Glomerular visceral epithelial cell (primary cell): ENCODE measurements at regions not wholly inside any gene's neighbourhood (a gene's known extent, or its start where the extent isn't known, plus 50 kb on each side); places are given as distances from the start of the nearest gene placed in this dataset.

Experiments
- DNase-seq: peaks from one replicate; pipeline ENCODE4 v3.0.0-alpha.2; 2016; ENCODE audit errors: extremely low spot score

DNA sequence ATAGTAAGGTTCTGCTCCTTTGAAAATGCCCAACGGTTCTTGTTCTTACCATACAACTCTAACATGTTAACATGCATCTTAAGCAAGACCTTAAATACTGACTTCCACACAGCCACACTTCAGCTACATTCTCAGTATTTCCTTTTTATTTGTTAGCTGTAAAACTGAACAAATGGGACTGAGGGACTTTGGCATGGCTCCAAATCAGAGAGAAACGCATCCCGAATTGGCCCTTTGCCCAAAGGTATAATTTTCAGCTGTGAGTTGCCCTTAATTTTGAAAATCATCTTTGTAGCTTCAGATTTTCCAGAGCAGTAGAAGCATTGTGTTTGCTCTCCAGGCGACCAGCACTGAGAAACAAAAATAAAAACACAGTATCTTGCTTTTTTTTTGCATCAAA, 56.4 kb downstream of the NEUROD6 start:
- DNase-seq: no peak

DNA sequence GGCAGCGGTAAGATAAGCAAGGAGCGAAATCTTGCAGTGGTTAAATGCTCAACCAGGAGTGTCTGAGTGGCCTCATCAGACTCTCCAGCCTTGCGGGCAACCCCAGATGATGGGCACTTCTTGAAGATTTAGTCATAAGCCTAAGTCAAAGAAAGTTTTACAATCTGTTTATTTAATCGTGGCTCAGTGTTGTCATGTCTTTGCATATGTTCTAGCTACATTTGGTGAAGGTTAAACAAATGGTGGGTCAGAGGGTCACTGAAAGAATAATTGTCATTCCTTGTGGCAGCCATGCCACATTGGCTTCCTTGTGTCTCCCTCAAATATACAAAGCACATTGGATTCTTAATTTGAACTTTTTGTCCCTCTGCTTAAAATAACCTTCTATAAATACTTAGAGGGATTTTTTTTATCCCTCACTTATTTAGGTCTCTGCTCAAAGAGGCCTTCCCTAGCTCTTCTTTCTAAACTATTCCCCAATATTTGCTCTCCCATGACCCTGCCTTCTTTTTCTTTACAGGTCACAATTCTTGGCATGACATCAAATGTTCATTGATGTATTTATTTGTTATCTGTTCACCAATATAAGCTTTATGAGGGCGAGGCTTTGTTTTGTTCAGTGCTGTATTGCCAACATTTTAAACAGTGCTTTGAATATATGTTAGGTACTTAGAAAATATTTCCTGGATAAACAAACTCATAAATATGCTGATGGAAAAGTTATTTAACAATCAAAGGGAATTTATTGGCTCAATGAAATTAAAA, 68.7 kb downstream of the NEUROD6 start:
- no peak for DNase-seq

DNA sequence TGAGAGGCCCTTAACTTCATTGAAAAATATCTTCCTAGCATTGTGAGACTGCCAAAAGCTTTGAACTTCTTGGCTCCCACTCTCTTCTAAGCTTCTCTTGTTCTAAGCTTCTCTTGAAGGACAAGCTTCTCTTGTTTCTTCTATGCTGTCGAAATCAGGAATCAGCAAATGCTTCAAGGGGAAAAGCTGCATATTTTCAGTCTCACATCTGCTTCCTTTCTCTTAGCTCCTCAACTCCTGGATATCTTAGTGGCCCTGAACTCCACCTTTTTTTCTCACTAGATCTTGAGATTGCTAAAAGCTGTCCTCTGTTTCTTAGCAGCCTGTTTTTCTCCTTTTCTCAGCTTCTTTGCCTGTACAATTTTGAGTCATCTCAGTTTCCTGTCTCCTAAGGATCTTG, 73.0 kb downstream of the NEUROD6 start:
- DNase-seq: no peak

DNA sequence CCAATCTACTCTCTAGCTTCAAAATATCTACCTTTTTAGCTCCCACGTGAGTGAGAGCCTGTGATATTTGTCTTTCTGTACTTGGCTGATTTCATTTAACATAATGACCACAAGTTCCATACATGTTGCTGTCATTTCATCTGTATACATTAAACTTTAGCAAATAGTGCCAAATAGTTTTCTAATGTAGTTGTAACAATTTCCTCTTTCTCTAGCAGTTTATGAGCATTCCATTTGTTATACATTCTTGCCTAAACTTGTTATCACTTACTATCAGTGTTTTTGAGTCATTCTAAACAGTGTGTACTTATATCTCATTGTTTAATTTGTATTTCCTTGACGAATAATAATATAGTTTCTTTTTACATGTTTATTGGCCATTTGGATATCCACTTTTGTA, 77.2 kb downstream of the NEUROD6 start:
- DNase-seq: no peak

DNA sequence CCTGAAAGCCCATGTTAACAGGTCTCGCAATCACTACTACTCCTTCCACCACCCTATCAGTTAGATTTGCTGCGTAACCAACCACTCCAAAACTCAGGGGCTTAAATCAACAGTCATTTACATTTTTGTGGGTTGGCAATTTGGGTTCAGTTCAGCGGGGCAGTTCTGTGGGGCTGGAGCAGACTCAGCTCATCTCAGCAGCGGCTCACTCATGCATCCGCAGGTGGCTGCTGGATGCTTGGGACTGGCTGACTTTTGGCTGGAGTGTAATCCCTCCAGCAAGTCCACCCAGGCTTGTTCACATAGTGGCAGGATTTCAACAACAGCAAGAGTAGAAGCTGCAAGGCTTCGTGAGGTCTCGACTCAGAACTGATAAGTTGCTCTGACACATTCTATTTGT, 79.2 kb downstream of the NEUROD6 start:
- no peak for DNase-seq

DNA sequence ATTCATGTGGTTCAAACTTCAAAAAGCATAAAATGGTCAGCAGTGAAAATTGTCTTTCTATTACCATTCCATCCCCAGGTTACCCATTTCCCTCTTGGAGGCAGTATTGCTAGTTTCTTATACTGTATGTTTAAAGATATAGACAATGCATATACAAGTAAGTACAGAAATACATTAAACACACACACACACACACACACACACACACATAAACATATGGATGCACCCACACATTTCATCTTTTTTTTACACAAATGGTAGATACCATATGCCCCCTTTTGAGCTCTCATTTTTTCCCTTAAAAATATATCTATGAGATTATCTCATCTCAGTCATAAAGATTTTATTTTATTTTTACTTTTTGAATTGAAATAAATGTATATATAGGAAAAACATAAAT, 79.7 kb downstream of the NEUROD6 start:
- no peak for DNase-seq

DNA sequence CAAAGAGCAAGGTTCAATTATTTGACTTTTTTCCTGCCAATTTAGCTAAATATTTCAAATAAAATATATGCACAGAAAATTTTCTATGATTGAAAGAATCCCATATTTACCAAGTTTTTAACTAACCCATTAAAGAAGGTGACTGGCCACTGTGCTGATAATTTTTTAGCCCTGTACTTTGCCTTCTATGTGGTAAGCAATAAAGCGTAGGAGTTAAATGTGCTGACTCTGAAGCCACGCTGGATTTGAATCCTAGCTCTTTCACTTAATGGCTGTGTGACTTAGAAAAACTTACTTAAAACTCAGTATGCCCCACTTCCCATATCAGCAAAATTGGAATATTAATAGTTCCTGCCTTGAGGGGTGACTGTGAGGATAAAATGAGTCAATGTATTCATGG, 82.1 kb downstream of the NEUROD6 start:
- DNase-seq: no peak

DNA sequence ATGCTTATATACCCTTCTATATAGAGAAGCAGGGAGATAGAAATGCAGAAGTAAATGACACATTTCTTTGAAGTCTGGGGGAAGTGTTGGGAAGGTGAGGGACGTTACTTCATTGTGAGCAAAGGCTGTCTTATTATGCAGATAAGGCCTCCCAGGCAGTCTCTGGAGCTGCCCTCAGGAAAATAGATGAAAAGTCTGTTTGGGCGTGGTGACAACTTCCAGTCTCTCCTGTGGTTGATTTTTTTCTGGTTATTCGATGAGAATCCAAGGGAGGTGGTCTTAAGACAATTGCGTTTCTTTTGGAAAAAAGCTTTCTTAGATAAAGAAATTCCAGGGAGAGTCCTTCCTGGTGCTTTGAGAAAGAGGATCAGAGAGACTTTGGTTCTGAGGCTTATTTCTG, 84.0 kb downstream of the NEUROD6 start:
- no peak for DNase-seq

DNA sequence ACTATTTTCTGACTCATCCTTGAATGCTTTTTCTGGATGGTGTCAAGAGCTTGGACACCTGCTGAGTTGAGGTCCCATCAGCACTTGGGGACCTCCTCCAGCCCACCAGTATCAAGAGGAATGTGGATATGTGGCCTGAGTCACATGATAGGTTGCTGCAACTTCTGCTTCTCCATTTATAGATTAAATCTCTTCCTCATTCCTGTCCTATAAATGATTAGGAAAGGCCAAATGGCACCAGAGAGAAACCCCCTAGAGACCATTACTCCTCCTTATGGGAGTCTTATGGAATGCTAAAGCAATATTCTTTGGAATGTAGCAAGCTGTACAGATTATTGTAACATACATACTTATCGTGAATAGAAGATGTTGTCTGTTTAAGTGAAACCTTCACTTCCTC, 85.6 kb downstream of the NEUROD6 start:
- no peak for DNase-seq

DNA sequence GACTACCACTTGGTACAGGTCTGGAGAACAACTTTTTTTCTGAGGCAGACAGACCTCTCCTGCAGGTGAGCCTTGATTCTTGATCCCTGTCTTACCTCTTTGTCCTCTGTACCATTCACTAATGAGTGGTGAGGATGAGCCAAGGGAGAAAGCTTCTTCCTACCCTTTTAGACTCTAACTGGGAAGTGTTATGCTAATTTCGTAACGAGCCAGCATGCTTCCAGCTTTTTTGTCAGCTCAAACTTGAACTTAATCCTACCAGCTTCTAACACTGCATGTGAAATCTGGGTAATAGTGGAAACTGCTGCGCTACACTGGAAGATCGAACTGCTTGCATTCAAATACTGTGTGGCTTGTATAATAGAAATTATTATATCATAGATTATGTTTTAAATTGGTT, 87.0 kb downstream of the NEUROD6 start:
- DNase-seq: no peak

DNA sequence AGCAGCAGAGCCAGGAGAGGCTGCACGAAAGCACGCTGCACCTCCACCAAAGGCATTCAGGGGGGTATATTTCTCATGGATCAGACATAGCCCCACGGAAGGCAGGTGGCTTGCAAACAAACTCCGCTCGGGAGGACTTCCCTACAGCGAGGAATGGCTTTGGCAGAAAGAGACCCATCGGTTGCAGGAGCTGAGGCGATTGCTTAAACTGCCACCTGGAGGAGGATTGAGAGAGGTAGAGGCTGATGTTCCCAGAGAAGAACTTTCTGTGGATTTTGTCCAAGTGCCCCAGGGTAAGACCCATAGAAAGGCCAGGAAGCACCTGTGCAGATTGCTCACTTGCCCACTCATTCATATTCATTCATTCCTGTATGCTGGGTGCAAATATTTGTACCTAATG, 89.1 kb downstream of the NEUROD6 start:
- no peak for DNase-seq

DNA sequence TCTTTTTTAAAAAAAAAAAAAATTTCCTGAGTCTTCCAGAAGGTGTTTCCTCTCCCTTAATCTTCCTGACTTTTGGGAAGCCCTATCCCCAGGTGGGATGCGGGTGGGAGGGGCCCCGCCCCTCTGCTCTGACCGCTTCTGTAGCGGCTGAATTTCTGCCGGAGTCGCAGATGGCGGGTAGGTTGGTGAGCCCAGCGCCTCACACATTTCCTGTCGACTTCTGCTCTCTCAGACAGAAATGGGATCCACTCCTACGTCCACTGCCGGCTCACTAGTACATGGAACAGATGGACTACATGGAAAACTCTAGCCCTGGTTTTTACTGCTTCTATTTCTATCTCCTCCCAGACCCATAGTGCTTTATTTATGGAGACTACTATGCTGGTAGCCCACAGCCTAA, 90.9 kb downstream of the NEUROD6 start:
- DNase-seq: no peak

DNA sequence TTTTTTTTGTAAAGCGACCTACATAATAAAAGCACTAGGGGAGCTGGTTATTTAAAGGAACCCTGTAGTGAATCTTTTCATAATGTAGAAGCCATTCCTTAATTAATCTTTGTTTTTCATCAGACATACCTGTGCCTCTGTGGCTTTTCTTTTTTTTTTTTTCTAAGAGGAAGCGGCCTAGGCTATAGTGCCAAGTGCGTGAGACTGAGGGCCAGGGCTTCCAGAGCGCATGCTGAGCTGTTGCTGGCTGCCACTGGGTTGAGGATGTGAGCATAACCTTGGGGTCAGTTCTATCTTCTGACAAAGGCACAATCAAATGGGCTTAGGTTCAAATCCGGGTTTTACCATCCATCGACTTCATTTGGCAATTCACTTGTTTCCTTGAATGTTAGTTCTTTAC, 103.7 kb downstream of the NEUROD6 start:
- no peak for DNase-seq

DNA sequence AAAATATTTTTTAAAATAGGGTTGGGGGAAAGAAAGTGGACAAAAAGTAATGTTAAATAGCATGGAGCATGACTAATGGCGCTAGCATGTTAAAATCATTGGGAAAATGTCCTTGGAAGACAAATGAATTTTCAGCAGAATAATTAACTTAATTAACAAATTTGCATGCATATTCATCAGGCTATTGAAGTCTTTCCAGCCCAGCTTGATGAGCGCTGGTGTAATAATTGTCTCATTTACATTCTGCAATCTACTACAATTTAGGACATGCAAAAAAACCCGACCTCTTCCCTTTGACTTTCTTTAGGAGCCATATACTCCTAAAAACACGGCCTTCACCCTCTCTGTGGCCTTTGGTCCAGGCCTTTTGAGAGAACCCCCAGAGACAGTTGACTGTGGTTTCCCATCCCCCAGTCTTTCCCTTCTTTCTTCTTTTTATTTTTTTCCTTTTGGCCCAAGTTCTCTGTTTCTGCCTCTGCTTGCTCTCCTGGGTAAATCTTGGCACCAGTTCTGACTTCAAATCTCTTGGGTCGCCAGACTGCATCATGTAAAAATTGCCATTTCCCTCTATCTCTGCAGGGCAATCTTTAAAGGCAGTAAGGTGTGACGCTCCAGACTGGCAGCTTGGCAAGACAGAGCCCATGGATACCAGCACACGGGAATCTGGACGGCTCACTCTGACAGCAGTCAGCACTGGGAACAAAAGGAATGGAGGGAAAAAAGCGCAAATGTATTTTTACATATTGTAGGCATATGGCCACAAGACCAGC, 105.5 kb downstream of the NEUROD6 start:
- DNase-seq: no peak

DNA sequence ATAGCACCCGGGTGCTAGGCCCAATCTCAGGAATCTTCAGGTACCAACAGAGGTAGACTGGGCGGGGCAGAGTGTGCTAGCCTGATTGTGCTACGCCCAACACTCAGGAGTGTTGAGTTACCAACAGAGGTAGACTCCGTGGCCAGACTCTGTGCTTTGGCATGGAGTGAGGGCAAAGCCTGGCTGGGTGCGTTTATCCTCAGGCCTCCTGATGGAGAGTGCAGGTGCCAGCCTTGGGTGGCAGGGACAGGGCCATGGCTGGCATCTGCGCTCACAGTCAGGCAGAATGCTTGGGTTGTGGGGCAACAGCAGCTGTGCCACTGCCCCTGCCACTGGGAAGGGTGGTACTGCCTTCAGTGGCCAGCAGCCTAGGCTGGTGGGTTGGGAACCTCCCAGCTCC, 111.6 kb downstream of the NEUROD6 start:
- no peak for DNase-seq

DNA sequence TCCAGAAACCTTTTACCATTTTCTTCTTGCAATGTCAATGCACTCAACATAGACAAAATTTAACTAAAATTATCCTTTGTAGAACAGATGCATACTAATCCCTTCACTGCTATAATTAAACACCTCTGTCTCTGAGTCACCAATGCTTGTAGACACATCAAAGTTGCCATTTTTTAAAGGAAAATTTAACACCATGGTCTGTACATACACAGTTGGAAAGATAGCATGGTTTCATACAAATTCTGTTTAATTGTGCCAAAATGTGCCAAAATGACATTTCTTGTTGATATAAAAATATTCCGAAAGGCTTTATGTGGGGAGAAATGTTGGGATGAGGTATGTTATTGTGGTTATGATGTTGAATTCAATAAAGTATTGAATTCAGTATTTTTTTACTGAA, 125.8 kb downstream of the NEUROD6 start:
- no peak for DNase-seq

DNA sequence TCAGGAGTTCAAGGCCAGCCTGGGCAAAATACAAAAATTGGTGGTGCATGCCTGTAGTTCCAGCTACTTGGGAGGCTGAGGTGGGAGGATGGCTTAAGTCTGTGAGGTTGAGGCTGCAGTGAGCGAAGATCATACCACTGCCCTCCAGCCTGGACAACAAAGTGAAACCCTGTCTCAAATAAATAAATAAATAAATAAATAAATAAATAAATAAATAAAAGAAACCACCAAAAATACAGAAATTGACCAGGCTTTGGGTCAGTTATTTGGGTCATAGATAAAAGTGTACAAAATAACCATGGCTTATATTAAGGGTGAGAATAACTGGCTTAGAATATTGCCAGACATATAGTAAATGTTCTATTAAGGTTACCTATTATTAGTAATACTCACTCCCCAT, 129.2 kb downstream of the NEUROD6 start:
- DNase-seq: no peak

DNA sequence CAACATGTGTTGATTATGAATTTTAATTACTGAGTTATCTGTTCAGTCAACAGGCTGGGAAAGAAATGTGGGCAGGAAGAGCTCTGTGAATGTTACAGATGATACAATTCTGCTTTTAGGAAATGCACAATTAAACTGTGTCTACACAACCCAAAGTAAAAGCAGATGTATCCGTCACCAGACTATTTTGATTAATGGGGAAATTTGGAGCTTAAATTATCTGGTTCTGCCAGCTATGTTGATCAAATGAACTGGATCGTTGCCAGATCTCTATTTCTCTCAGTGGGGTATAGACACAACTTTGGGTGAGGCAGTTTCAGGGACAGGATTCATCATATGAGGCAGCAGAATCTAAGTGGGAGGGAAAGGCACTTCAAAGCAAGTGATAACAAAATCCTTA, 136.5 kb downstream of the NEUROD6 start:
- DNase-seq: no peak

DNA sequence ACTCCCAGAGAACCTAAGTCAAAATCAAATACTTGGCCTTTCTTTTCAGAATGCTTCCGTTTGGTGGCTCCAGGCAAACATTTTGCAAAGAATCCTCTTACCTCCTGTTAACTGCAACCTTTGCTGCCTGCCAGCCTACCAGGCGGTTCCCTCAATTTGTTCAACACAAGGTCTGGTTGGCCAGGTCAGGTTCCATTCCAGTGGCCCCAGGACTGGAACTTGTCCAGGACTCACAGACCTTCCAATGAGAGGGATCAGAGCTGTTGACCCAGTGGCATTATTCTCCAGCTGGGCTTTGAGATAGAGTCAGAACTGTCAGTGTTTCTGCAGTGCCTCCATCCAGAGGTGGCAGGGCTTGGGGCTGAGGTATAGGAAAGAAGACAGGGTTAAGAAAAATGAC, 137.0 kb downstream of the NEUROD6 start:
- DNase-seq: no peak

DNA sequence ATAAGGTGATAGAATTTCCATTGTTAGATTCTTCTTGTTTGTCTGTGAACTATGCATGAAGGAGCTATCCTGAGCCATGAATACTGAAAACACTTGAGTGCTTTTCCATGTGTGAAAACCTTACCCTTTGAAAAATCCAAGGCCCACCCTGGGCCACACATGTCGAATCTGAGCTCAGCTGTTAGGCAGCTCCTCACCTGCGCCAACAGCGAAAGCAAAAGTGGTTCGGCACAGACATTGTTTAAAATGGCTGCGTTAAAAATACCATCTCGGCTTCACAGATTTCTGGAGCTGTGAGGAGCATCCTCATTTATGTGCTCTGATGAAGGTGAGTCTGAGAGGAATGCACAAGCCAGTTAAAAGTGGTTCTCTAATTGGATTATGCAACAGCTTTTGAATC, 137.7 kb downstream of the NEUROD6 start:
- DNase-seq: no peak

DNA sequence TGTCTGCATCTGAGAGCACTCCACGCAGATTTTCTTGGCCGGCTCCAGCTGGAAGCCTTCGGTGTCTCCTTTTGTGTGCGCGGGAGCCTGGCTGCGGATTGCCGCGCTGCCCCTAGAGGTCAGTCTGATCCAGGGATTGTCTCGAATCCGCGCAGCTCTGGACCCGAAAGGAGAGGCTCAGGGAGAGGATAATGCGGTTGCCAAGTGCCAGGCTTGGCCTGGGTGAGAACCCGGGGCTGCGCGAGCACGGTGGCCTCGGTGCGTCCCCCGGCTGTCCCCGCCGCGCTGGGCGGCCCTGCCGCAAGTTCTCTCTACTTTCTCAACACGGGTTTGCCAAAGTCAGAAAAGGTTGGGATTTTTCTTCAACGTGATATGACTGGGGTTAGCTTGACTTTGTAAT, 140.9 kb downstream of the ADCYAP1R1 start:
- DNase-seq: peak; percentile 45

DNA sequence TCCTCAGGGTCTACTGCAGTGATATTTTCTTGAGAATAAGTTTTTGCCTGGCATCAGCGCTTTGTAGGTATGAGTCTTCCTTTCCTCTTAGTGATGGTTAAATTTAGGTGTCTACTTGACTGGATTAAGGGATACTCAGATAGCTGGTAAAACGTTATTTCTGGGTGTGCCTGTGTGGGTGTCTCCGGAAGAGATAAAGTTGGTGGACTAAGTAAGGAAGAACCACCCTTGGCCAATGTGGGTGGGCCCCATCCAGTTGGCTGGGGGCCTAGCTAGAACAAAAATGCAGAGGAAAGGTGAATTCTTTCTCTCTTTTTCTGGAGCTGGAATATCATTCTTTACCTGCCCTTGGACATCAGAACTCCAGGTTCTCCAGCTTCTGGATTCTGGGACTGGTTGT, 138.8 kb downstream of the ADCYAP1R1 start:
- DNase-seq: no peak

DNA sequence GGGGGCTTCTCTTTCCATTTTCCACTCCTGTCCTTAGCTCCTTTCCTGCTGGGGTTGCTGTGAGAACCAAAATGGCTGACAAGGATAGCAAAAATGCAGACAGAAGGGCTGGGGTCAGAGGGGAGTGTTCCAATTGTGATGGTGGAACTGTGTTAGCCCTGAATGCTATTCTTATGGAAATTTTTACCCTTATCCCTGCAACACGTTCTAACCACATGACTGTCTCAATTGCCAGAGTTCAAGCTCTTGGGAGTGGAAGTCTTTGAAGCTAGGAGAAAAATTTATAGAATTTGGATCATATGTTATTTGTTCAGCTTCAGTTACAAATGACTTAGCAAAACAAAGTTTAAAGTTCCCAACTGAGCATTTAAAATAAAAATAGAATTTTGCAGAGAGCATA, 134.1 kb downstream of the ADCYAP1R1 start:
- DNase-seq: no peak

DNA sequence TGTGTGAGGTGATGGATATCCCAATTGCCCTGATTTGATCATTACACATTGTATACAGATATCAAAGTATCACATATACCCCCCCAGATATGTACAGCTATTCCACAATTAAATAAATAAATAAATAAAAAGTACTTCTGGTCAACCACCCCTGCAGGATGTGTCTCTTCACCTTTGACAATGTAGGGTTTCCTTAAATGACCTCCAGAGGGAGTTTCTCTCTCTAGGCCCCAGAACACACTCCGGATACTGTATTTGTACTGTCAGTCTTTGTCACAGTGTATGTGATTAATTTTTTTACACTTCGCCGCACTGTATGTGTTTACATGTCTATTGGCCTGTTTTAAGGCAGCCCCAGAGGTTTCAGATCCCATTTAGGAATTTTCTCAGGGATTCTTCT, 123.6 kb downstream of the ADCYAP1R1 start:
- no peak for DNase-seq
